Lung (tissue), 11 donors: ENCODE measurements at regions not wholly inside any gene's neighbourhood (a gene's known extent, or its start where the extent isn't known, plus 50 kb on each side); places are given as distances from the start of the nearest gene placed in this dataset.

Experiments used
- ATAC-seq: fragments of 200-7000 bp; cut with Tn5 transposase; one replicate; pipeline ENCODE4 v1.9.1; 2020; ENCODE audit warnings: moderate number of reproducible peaks; ENCODE audit not compliant: insufficient read depth, low FRiP score
- DNase-seq, 3 donors: peaks; one replicate each; pipeline ENCODE4 v3.0.0-alpha.2; 2013 to 2017
- H3K27ac ChIP-seq, 2 donors: one replicate each; pipeline ENCODE4 v1.5.1; 2013; ENCODE audit warnings: mild to moderate bottlenecking in 2 of 2, moderate library complexity in 2 of 2, control low read depth in 1 of 2, inconsistent platforms in 1 of 2, low read depth in 1 of 2, low read length in 1 of 2
- H3K27me3 ChIP-seq, 3 donors: one replicate each; pipeline ENCODE4 v1.5.1; 2013; ENCODE audit warnings: low read length in 2 of 3; ENCODE audit not compliant: control insufficient read depth in 3 of 3, insufficient read depth in 3 of 3
- H3K36me3 ChIP-seq, 4 donors: one replicate each; pipeline ENCODE4 v1.5.1; 2013; ENCODE audit warnings: low read length in 4 of 4, mild to moderate bottlenecking in 1 of 4, moderate library complexity in 1 of 4; ENCODE audit not compliant: control insufficient read depth in 4 of 4, insufficient read depth in 4 of 4
- H3K4me1 ChIP-seq, 5 donors: one replicate each; pipeline ENCODE4 v1.5.1; 2013; ENCODE audit warnings: low read length in 5 of 5, mild to moderate bottlenecking in 2 of 5, moderate library complexity in 1 of 5; ENCODE audit not compliant: control insufficient read depth in 5 of 5, insufficient read depth in 5 of 5
- H3K4me3 ChIP-seq: one replicate; pipeline ENCODE4 v1.5.1; 2013; ENCODE audit warnings: mild to moderate bottlenecking, control low read depth, moderate library complexity
- H3K9ac ChIP-seq, 2 donors: one replicate each; pipeline ENCODE4 v1.5.1; 2013; ENCODE audit warnings: low read length in 2 of 2, control low read depth in 1 of 2; ENCODE audit not compliant: insufficient read depth in 1 of 2
- H3K9me3 ChIP-seq, 4 donors: one replicate each; pipeline ENCODE4 v1.5.1; 2013; ENCODE audit warnings: low read length in 3 of 4, mild to moderate bottlenecking in 1 of 4, moderate library complexity in 1 of 4; ENCODE audit not compliant: control insufficient read depth in 4 of 4, insufficient read depth in 3 of 4
- WGBS, 2 donors: extraction: QIAGEN DNeasy Blood & Tissue Kit; methylation state at CpG; one replicate each; pipeline ENCODE4 v1.1.7; 2013; 5-methylcytosine and 5-hydroxymethylcytosine counted together
- TF ChIP-seq, protein P1 (sequence below): IDR thresholded peaks from 2 replicates; pipeline ENCODE4 v1.5.1; 2012; ENCODE audit warnings: mild to moderate bottlenecking; ENCODE audit errors: control extremely low read depth, extremely low read depth
- donor health status: control.
- donor health status: control.
- donor health status: Bipolar disorder and iron deficiency.
- donor health status: healthy.
- donor health status: DM: yes; HTN: yes; CAD: no.

DNA sequence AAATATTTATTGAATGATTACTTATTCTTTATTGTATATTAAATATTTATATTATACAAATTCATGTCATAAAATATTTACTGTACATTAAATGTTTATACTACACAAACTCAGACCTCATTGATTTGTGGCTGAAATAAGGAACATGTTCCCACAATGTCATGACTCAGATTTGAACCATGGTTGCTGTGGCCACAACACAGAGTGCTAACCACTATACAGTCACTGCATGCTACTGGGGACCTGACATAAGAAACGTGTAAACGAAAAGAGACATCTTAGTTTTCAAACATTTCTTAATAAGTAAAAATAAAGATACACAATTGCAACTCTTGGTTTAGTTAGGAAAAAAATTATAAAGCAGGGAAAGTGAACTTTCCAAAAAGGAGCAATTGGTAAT is 99.1 kb upstream of the AGTR1 start:
- no peak for DNase-seq
- TF ChIP-seq, protein P1, sequence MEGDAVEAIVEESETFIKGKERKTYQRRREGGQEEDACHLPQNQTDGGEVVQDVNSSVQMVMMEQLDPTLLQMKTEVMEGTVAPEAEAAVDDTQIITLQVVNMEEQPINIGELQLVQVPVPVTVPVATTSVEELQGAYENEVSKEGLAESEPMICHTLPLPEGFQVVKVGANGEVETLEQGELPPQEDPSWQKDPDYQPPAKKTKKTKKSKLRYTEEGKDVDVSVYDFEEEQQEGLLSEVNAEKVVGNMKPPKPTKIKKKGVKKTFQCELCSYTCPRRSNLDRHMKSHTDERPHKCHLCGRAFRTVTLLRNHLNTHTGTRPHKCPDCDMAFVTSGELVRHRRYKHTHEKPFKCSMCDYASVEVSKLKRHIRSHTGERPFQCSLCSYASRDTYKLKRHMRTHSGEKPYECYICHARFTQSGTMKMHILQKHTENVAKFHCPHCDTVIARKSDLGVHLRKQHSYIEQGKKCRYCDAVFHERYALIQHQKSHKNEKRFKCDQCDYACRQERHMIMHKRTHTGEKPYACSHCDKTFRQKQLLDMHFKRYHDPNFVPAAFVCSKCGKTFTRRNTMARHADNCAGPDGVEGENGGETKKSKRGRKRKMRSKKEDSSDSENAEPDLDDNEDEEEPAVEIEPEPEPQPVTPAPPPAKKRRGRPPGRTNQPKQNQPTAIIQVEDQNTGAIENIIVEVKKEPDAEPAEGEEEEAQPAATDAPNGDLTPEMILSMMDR, result no peak
- ATAC-seq, result no peak
- no peak overlapping the region for H3K4me3 ChIP-seq
- H3K27me3 ChIP-seq, result no peaks in the 10 kb centered on the region
- H3K36me3 ChIP-seq, result no peaks in the 10 kb centered on the region
- H3K9me3 ChIP-seq, result peaks cover 0 to 2% (median 0%) of the 10 kb centered on the region in 4 donors
- 89 to 91% methylated on average over 2 of the region's 2 CpGs for WGBS, 2 donors
- H3K27ac ChIP-seq, result no peak overlapping the region
- no peak overlapping the region for H3K9ac ChIP-seq
- peaks cover 0 to 10% (median 0%) of the 10 kb centered on the region in 5 donors for H3K4me1 ChIP-seq

DNA sequence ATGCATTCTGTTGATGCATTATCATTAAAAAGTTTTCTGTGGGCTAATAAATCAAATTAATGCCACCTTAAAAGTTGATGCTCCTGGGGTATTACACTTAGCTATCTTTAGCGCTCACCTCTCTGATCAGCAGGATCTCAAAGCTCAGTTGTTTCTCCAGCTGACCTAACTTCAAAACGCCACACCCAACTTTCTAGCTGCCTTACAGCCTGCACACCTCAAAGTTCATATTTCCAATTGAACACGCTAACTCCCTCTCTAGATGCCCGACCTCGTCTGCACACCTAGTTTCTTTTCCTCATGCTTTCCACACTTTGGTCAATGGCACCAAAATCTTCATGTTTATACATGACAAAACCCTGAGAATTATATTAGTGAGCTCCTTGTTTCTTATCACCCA is 98.2 kb upstream of the AGTR1 start:
- Histone ChIP-seq H3K36me3 (no peaks in the 10 kb centered on the region), H3K9me3 (peaks cover 0 to 2% (median 0%) of the 10 kb centered on the region in 4 donors), H3K27ac (no peak overlapping the region), H3K4me3 (no peak overlapping the region), H3K27me3 (no peaks in the 10 kb centered on the region), H3K4me1 (peaks cover 0 to 10% (median 0%) of the 10 kb centered on the region in 5 donors), H3K9ac (no peak overlapping the region)
- WGBS, 2 donors, result 92 to 93% methylated on average over 5 of the region's 5 CpGs
- DNase-seq, result no peak
- ATAC-seq, result no peak
- TF ChIP-seq, protein P1, result no peak

DNA sequence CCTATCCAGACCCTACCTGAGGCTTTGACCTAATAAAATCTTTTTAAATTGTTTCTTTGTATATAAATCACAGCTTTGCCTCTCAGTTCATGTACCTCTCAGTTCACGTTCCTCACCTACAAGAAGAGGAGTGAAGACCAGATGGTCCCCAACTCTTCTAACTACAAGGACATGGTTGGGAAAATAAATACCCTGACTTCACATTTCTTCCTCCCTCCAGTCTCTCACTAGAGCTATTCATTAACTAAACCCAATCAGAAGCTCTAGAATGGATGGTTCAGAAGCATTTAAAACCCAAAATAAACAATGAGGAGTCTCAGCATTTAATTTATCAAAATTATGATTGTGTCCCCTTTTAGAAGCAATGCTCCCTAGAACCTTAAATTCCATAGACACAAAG is 97.3 kb upstream of the AGTR1 start:
- 78 to 82% methylated on average over 1 of the region's 1 CpG for WGBS, 2 donors
- peaks cover 0 to 2% (median 0%) of the 10 kb centered on the region in 4 donors for H3K9me3 ChIP-seq
- H3K36me3 ChIP-seq, result no peaks in the 10 kb centered on the region
- no peak for ATAC-seq
- H3K4me3 ChIP-seq, result no peak overlapping the region
- H3K4me1 ChIP-seq, result peaks cover 0 to 13% (median 0%) of the 10 kb centered on the region in 5 donors
- H3K27me3 ChIP-seq, result no peaks in the 10 kb centered on the region
- TF ChIP-seq, protein P1, result no peak
- H3K9ac ChIP-seq, result no peak overlapping the region
- DNase-seq, result no peak
- H3K27ac ChIP-seq, result no peak overlapping the region
